Nephron (organoid): ENCODE measurements at regions not wholly inside any gene's neighbourhood (a gene's known extent, or its start where the extent isn't known, plus 50 kb on each side); places are given as distances from the start of the nearest gene placed in this dataset.

Experiments used
- H3K27ac Mint-ChIP-seq, 3 experiments: 2 replicates each; pipeline ENCODE4 v1.8.0; 2020; ENCODE audit warnings: mixed read lengths in 3 of 3, mild to moderate bottlenecking in 2 of 3, moderate library complexity in 1 of 3
- H3K27me3 Mint-ChIP-seq: 2 replicates; pipeline ENCODE4 v1.8.0; 2021; ENCODE audit warnings: low read depth, mild to moderate bottlenecking, moderate library complexity, mixed read lengths
- H3K36me3 Mint-ChIP-seq: 2 replicates; pipeline ENCODE4 v1.8.0; 2020; ENCODE audit warnings: low read depth, mixed read lengths
- H3K4me1 Mint-ChIP-seq: 2 replicates; pipeline ENCODE4 v1.8.0; 2020; ENCODE audit warnings: mixed read lengths
- H3K4me3 Mint-ChIP-seq, 3 experiments: 2 replicates each; pipeline ENCODE4 v1.8.0; 2020; ENCODE audit warnings: mild to moderate bottlenecking in 3 of 3, mixed read lengths in 3 of 3, moderate library complexity in 2 of 3
- H3K9me3 Mint-ChIP-seq: 2 replicates; pipeline ENCODE4 v1.8.0; 2020; ENCODE audit warnings: mixed read lengths
- CTCF ChIP-seq, 3 experiments: fragments of 200-600 bp; sonication (generic); IDR thresholded peaks; one replicate each; pipeline ENCODE4 v1.5.0; 2021; ENCODE audit warnings: antibody characterized with exemption in 3 of 3; ENCODE audit not compliant: unreplicated experiment in 3 of 3

- no peak overlapping the region for H3K4me3 Mint-ChIP-seq
- H3K9me3 Mint-ChIP-seq, result peaks cover 25% of the 10 kb centered on the region
- no peak overlapping the region for H3K27ac Mint-ChIP-seq
- peaks cover 11% of the 10 kb centered on the region for H3K27me3 Mint-ChIP-seq
- no peaks in the 10 kb centered on the region for H3K4me1 Mint-ChIP-seq
- peaks cover 6% of the 10 kb centered on the region for H3K36me3 Mint-ChIP-seq
- TF ChIP-seq CTCF (IDR thresholded peaks at IDR 0.05; ENCODE audit: unreplicated experiment in 3 of 3), result no peak
Measured at GRCh38 chr6:169998457-169998856, 247.0 kb downstream of the ERMARD start.

- no peak overlapping the region for H3K27ac Mint-ChIP-seq
Measured at GRCh38 chr6:169997930-169998218, 246.5 kb downstream of the ERMARD start.

GRCh38 chr6:169997187-169997929 is 245.9 kb downstream of the ERMARD start:
- TF ChIP-seq CTCF (IDR thresholded peaks at IDR 0.05; ENCODE audit: unreplicated experiment in 3 of 3), result no peak
- peaks cover 17% of the 10 kb centered on the region for H3K9me3 Mint-ChIP-seq
- no peak overlapping the region for H3K27ac Mint-ChIP-seq
- no peaks in the 10 kb centered on the region for H3K4me1 Mint-ChIP-seq
- H3K36me3 Mint-ChIP-seq, result peaks cover 2% of the 10 kb centered on the region
- H3K4me3 Mint-ChIP-seq, result no peak overlapping the region
- H3K27me3 Mint-ChIP-seq, result peaks cover 8% of the 10 kb centered on the region

More at GRCh38 chr6:169997930-169998218, 246.5 kb downstream of the ERMARD start:
- TF ChIP-seq CTCF (IDR thresholded peaks at IDR 0.05; ENCODE audit: unreplicated experiment in 3 of 3), result no peak
- no peak overlapping the region for H3K4me3 Mint-ChIP-seq
- H3K9me3 Mint-ChIP-seq, result peaks cover 19% of the 10 kb centered on the region
- peaks cover 6% of the 10 kb centered on the region for H3K36me3 Mint-ChIP-seq
- H3K27me3 Mint-ChIP-seq, result peaks cover 11% of the 10 kb centered on the region
- H3K4me1 Mint-ChIP-seq, result no peaks in the 10 kb centered on the region

- peaks cover 10% of the 10 kb centered on the region for H3K9me3 Mint-ChIP-seq
- peaks cover 4% of the 10 kb centered on the region for H3K27me3 Mint-ChIP-seq
- no peak overlapping the region for H3K27ac Mint-ChIP-seq
- no peaks in the 10 kb centered on the region for H3K4me1 Mint-ChIP-seq
- no peaks in the 10 kb centered on the region for H3K36me3 Mint-ChIP-seq
- TF ChIP-seq CTCF (IDR thresholded peaks at IDR 0.05; ENCODE audit: unreplicated experiment in 3 of 3), result no peak
- no peak overlapping the region for H3K4me3 Mint-ChIP-seq
Measured at GRCh38 chr6:169996378-169997051, 245.1 kb downstream of the ERMARD start.

GRCh38 chr6:169994739-169995138 is 243.3 kb downstream of the ERMARD start:
- no peaks in the 10 kb centered on the region for H3K36me3 Mint-ChIP-seq
- peaks cover 9% of the 10 kb centered on the region for H3K27me3 Mint-ChIP-seq
- no peak overlapping the region for H3K27ac Mint-ChIP-seq
- peaks cover 2% of the 10 kb centered on the region for H3K4me1 Mint-ChIP-seq
- peaks cover 3% of the 10 kb centered on the region for H3K9me3 Mint-ChIP-seq
- no peak overlapping the region for H3K4me3 Mint-ChIP-seq
- TF ChIP-seq CTCF (IDR thresholded peaks at IDR 0.05; ENCODE audit: unreplicated experiment in 3 of 3), result no peak
